GM21528 (cell line): ENCODE measurements at regions not wholly inside any gene's neighbourhood (a gene's known extent, or its start where the extent isn't known, plus 50 kb on each side); places are given as distances from the start of the nearest gene placed in this dataset.

ENCODE experiments used
- ATAC-seq: cut with Tn5 transposase; IDR thresholded peaks from one replicate; pipeline ENCODE4 v1.9.1; 2021; ENCODE audit warnings: mild to moderate bottlenecking, moderate library complexity; ENCODE audit not compliant: unreplicated experiment, low FRiP score

GRCh38 chr1:101098327-101098726 lies 72.7 kb upstream of the DPH5 start:
- no peak for ATAC-seq

- ATAC-seq, result no peak
Observed at GRCh38 chr1:101089613-101090338, 64.2 kb upstream of the DPH5 start.

- ATAC-seq, result no peak
Observed at GRCh38 chr1:101088431-101088830, 62.8 kb upstream of the DPH5 start.

GRCh38 chr1:101086783-101087182 lies 61.2 kb upstream of the DPH5 start:
- no peak for ATAC-seq

- ATAC-seq, result peak; percentile 81
Observed at GRCh38 chr1:101081496-101082488, 56.2 kb upstream of the DPH5 start.

- no peak for ATAC-seq
Observed at GRCh38 chr1:101080859-101081258, 55.3 kb upstream of the DPH5 start.

- ATAC-seq, result no peak
Observed at GRCh38 chr1:101079341-101079740, 53.8 kb upstream of the DPH5 start.

- no peak for ATAC-seq
Observed at GRCh38 chr1:101077849-101078248, 52.3 kb upstream of the DPH5 start.

GRCh38 chr1:101075926-101076325 lies 50.3 kb upstream of the DPH5 start:
- ATAC-seq, result no peak
